Mucosa of rectum (tissue), 2 donors: ENCODE measurements at regions not wholly inside any gene's neighbourhood (a gene's known extent, or its start where the extent isn't known, plus 50 kb on each side); places are given as distances from the start of the nearest gene placed in this dataset.
A peak's percentile ranks its signal among the peaks of the same experiment; 100 is the strongest.

Source experiments
- H3K27ac ChIP-seq, 2 donors: one replicate each; pipeline ENCODE4 v1.7.0; 2013; ENCODE audit warnings: inconsistent platforms in 2 of 2, low read depth in 2 of 2, low read length in 2 of 2
- H3K27me3 ChIP-seq, 2 donors: one replicate each; pipeline ENCODE4 v1.7.0; 2013; ENCODE audit warnings: low read length in 2 of 2; ENCODE audit not compliant: control insufficient read depth in 2 of 2, insufficient read depth in 2 of 2
- H3K36me3 ChIP-seq, 2 donors: one replicate each; pipeline ENCODE4 v1.7.0; 2013; ENCODE audit warnings: low read length in 2 of 2; ENCODE audit not compliant: control insufficient read depth in 2 of 2, insufficient read depth in 2 of 2
- H3K4me1 ChIP-seq, 2 donors: one replicate each; pipeline ENCODE4 v1.7.0; 2013; ENCODE audit warnings: low read length in 2 of 2, mild to moderate bottlenecking in 1 of 2; ENCODE audit not compliant: control insufficient read depth in 2 of 2, insufficient read depth in 2 of 2
- H3K4me3 ChIP-seq, 2 donors: one replicate each; pipeline ENCODE4 v1.7.0; 2013; ENCODE audit warnings: low read length in 2 of 2
- H3K9ac ChIP-seq, 2 donors: one replicate each; pipeline ENCODE4 v1.7.0; 2013; ENCODE audit warnings: low read length in 2 of 2, low read depth in 1 of 2, mild to moderate bottlenecking in 1 of 2
- H3K9me3 ChIP-seq, 2 donors: one replicate each; pipeline ENCODE4 v1.7.0; 2013; ENCODE audit warnings: low read length in 2 of 2; ENCODE audit not compliant: control insufficient read depth in 2 of 2
- donor health status: healthy.
- donor health status: Normal muscosa, but diverticular disease.

DNA sequence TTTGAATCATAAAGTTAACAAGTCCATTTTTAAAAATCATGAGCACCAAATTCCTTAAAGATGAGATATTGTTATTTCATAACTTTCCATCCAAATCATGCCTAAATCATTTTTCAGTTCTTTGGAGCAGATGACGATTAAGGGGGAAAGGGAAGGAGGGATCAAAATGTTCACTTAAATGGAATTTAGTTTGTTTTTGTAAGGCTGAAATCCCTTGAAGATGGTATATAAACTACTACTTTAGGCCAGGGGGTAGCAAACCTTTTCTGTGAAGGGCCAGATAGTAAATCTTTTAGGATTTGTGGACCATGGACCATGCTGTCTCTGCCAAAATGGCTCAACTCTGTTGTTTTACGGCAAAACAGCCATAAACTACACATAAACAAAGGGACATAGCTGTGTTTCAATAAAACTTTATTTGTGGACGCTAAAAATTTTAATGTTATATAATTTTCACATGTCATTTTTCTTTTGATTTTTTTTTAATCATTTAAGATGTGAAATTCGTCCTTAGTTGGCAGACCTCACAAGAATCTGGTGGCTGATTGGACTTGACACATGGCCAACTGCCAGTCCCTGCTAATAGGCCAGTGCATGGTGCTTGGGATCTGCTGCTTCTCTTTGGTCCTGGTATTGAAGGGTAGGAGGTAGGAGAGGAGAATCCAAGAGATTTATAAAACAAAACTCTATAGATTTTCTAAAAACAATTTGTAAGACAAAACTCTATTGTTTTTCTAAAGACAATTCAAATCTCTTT lies 52.0 kb upstream of the RTN4 start:
- H3K27ac ChIP-seq: no peak overlapping the region
- H3K9ac ChIP-seq: no peak overlapping the region
- H3K36me3 ChIP-seq: no peaks in the 10 kb centered on the region

GRCh38 chr2:55101466-55101865 lies 51.2 kb upstream of the RTN4 start:
- H3K9ac ChIP-seq: no peak overlapping the region
- H3K9me3 ChIP-seq: no peaks in the 10 kb centered on the region
- H3K27ac ChIP-seq: no peak overlapping the region
- no peaks in the 10 kb centered on the region for H3K27me3 ChIP-seq
- H3K4me1 ChIP-seq: peaks cover 2 to 4% of the 10 kb centered on the region in 2 donors
- no peaks in the 10 kb centered on the region for H3K36me3 ChIP-seq
- H3K4me3 ChIP-seq: no peak overlapping the region

More for the DNA sequence above, 52.0 kb upstream of the RTN4 start:
- peaks cover 2 to 4% of the 10 kb centered on the region in 2 donors for H3K4me1 ChIP-seq
- no peaks in the 10 kb centered on the region for H3K9me3 ChIP-seq
- no peak overlapping the region for H3K4me3 ChIP-seq
- H3K27me3 ChIP-seq: no peaks in the 10 kb centered on the region

DNA sequence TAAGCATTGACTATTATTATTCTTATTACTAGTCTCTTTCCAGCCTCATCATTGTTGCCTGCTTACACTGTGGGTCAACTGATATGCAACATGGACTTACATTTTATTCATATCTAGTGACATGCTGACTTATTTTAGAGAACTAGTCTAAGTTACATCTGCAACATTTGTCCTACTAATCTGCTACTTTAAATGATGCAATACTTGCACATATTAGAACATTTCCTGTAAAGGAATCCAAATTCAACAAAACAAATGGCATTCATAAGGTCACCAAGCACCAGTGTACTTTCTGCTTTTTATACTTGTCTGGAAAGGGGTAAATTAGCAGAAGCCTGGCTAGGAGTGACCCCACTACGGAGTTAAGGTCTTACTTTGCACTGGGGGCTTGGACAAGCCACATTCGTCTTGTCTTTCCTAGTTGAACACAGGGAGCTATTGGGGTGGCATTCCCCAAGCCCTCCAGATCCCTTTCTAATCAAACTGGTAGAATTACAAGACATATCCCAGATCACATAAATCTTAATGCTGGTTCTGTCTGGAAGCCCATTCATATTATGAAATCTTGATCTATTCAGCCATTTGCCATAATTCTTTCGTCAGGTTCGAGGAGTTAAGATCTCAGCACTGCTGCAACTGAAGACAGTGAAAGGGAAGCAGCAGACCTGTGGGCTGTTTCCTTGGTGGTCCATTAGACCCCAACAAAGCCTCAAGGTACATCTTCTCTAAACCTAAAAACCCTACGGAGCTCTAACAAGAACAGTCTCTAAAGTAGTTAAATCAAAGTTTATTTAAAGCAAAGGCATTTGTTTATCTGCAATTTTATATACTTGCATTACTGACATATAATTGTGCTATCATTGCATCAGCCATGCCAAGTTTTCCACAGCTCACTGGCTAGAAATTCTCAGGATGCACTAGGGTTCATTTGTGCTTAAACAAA lies 49.9 kb upstream of the RTN4 start:
- Histone ChIP-seq H3K27ac (peak overlapping the region; percentile 0 to 50), H3K4me3 (no peak overlapping the region), H3K4me1 (peaks cover 2 to 4% of the 10 kb centered on the region in 2 donors), H3K36me3 (no peaks in the 10 kb centered on the region), H3K9me3 (no peaks in the 10 kb centered on the region), H3K9ac (no peak overlapping the region), H3K27me3 (no peaks in the 10 kb centered on the region)
